KMS-11 (cell line): ENCODE measurements at regions not wholly inside any gene's neighbourhood (a gene's known extent, or its start where the extent isn't known, plus 50 kb on each side); places are given as distances from the start of the nearest gene placed in this dataset.

Source experiments
- H2AFZ ChIP-seq: fragments of 200-600 bp; sonication (generic); 2 replicates; pipeline ENCODE4 v1.6.1; 2016; ENCODE audit warnings: antibody characterized with exemption, mixed run types, low read depth
- H3K27ac ChIP-seq: fragments of 200-600 bp; sonication (generic); 2 replicates; pipeline ENCODE4 v1.6.1; 2016; ENCODE audit warnings: mild to moderate bottlenecking, mixed run types
- H3K27me3 ChIP-seq: fragments of 200-600 bp; sonication (generic); 2 replicates; pipeline ENCODE4 v1.6.1; 2017; ENCODE audit warnings: mild to moderate bottlenecking, low read depth, mixed run types, moderate library complexity; ENCODE audit not compliant: insufficient read depth
- H3K36me3 ChIP-seq: fragments of 200-600 bp; sonication (generic); 2 replicates; pipeline ENCODE4 v1.6.1; 2017; ENCODE audit warnings: mild to moderate bottlenecking, mixed run types; ENCODE audit not compliant: insufficient read depth
- H3K4me1 ChIP-seq: fragments of 200-600 bp; sonication (generic); 2 replicates; pipeline ENCODE4 v1.6.1; 2016; ENCODE audit warnings: mild to moderate bottlenecking, low read depth, mixed run types; ENCODE audit not compliant: poor library complexity, severe bottlenecking
- H3K4me2 ChIP-seq: fragments of 200-600 bp; sonication (generic); 2 replicates; pipeline ENCODE4 v1.7.0; 2016; ENCODE audit warnings: mild to moderate bottlenecking, mixed run types
- H3K4me3 ChIP-seq: fragments of 200-600 bp; sonication (generic); IDR thresholded peaks from 2 replicates; pipeline ENCODE4 v1.6.1; 2017; ENCODE audit warnings: low read depth, low read length, mixed read lengths; ENCODE audit not compliant: insufficient read depth
- H3K79me2 ChIP-seq: fragments of 200-600 bp; sonication (generic); 2 replicates; pipeline ENCODE4 v1.6.1; 2016; ENCODE audit warnings: low read depth, mixed run types; ENCODE audit not compliant: insufficient read depth
- H3K9ac ChIP-seq: fragments of 200-600 bp; sonication (generic); 2 replicates; pipeline ENCODE4 v1.6.1; 2016; ENCODE audit warnings: mild to moderate bottlenecking, mixed run types
- H4K20me1 ChIP-seq: fragments of 200-600 bp; sonication (generic); 2 replicates; pipeline ENCODE4 v1.6.1; 2016; ENCODE audit warnings: mild to moderate bottlenecking, mixed run types; ENCODE audit not compliant: insufficient read depth
- TF ChIP-seq, protein P1 (sequence below): fragments of 200-600 bp; sonication (generic); conservative IDR thresholded peaks from 2 replicates; pipeline ENCODE4 v1.6.1; 2017; ENCODE audit warnings: low read depth, mild to moderate bottlenecking, antibody characterized with exemption, low read length, moderate library complexity, mixed read lengths

DNA sequence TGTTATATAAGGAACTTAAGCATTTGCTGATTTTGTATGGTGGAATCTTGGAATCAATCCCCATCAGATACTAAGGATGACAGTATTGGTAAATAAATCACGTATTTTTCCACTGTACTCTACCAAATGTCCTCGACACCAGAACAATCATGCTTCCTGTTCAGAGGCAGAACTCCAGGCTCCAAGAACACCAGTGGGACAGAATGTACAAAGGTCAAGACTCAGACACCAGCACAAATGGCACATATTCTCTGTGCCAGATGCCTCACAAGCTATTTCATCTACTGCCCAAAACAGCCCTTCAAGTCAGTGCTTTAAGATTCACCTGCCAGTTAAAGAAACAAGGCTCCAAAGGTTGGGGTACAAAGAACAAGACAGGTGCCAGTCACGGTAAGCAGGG lies 420.5 kb downstream of the STK39 start:
- H3K4me1 ChIP-seq = no peaks in the 10 kb centered on the region
- H3K27me3 ChIP-seq = no peaks in the 10 kb centered on the region
- H3K27ac ChIP-seq = no peak overlapping the region
- no peaks in the 10 kb centered on the region for H3K36me3 ChIP-seq
- no peak overlapping the region for H2AFZ ChIP-seq
- H3K9ac ChIP-seq = no peak overlapping the region
- TF ChIP-seq, protein P1, sequence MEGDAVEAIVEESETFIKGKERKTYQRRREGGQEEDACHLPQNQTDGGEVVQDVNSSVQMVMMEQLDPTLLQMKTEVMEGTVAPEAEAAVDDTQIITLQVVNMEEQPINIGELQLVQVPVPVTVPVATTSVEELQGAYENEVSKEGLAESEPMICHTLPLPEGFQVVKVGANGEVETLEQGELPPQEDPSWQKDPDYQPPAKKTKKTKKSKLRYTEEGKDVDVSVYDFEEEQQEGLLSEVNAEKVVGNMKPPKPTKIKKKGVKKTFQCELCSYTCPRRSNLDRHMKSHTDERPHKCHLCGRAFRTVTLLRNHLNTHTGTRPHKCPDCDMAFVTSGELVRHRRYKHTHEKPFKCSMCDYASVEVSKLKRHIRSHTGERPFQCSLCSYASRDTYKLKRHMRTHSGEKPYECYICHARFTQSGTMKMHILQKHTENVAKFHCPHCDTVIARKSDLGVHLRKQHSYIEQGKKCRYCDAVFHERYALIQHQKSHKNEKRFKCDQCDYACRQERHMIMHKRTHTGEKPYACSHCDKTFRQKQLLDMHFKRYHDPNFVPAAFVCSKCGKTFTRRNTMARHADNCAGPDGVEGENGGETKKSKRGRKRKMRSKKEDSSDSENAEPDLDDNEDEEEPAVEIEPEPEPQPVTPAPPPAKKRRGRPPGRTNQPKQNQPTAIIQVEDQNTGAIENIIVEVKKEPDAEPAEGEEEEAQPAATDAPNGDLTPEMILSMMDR = no peak
- no peak overlapping the region for H3K4me3 ChIP-seq
- no peaks in the 10 kb centered on the region for H4K20me1 ChIP-seq
- H3K79me2 ChIP-seq = no peaks in the 10 kb centered on the region
- no peak overlapping the region for H3K4me2 ChIP-seq

DNA sequence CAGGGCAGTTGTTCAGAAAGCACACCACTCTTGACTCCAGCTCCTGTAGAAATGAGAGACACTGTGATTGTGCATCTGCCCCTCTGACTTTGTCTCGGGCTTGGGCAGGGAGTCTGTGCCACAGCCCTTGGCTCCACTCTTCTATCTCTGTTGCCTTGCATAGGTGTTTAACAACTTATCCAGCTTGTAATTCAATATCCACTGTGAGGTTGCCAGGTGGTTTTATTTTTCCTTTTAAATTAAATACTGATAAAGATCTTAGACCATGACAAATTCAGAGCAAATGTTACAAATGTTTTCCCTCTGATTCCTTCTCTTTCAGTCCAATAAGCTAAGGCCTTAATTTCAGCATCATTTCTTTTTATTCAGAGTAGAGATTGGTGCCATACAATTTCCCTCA lies 421.7 kb downstream of the STK39 start:
- TF ChIP-seq, protein P1 = no peak
- Histone ChIP-seq H2AFZ (no peak overlapping the region), H3K9ac (no peak overlapping the region), H3K27me3 (no peaks in the 10 kb centered on the region), H4K20me1 (no peaks in the 10 kb centered on the region), H3K4me1 (no peaks in the 10 kb centered on the region), H3K79me2 (no peaks in the 10 kb centered on the region), H3K4me3 (no peak overlapping the region), H3K27ac (no peak overlapping the region), H3K4me2 (no peak overlapping the region), H3K36me3 (no peaks in the 10 kb centered on the region)

DNA sequence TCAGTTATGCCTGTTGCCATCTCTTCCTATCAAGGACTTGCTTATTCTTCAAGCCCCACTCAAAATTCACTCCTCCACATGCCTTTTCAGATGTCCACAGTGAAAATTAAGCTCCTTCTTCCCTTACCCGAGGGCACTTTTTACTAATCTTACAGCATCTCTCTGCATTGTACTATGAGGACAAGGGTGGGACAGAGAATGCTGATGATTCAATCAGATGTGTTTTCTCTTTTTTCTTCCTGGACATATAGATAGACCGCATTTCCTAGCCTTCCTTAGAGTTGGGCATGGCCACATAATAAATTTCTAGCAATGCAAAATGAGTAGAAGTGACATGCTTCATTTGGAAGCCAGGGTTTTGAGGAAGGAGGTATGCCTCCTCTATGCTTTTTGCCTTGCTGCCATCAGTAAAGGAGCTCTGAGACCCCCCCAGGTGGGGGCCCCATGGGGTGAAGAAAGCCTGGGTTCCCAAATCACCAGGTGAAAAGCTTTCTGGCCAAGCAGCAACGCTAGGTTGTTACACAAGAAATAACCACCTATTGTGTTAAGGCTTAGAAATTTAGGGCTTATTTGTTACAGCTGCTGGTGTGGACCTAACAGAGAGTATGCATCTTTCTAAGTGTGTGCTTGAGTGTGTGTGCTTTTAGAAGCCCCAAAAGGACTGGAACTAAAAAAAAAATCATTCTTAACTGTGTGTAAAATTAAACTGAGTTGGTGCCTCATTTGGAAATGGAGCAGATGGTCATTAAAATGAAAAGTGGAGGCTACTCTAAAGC lies 424.5 kb downstream of the STK39 start:
- Histone ChIP-seq H3K36me3 (no peaks in the 10 kb centered on the region), H2AFZ (no peak overlapping the region), H3K4me2 (no peak overlapping the region), H3K9ac (no peak overlapping the region), H3K4me1 (no peaks in the 10 kb centered on the region), H3K27me3 (no peaks in the 10 kb centered on the region), H3K79me2 (no peaks in the 10 kb centered on the region), H3K4me3 (no peak overlapping the region), H3K27ac (no peak overlapping the region), H4K20me1 (no peaks in the 10 kb centered on the region)
- TF ChIP-seq, protein P1 = no peak

DNA sequence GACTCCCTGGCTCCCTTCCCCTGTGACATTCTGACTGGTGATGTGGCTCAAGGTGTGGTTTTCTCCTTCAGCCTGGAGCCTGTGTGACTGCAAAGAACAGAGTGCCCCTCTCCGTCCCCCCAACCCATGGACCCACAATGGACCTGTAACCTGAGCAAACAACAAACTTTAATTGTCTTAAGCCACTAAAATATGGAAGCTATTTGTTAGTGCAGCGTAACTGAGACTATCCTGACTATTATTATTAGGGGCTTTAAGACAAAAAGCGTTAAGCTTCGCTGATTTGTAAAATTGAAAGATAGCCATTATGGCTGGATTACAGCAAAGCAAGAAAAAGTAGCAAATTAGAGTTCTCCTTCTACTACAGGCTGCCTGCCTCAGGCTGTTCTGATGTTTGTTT lies 426.9 kb downstream of the STK39 start:
- Histone ChIP-seq H3K36me3 (no peaks in the 10 kb centered on the region), H2AFZ (no peak overlapping the region)
- TF ChIP-seq, protein P1 = no peak

More for the DNA sequence above, 426.9 kb downstream of the STK39 start:
- no peak overlapping the region for H3K27ac ChIP-seq
- no peak overlapping the region for H3K9ac ChIP-seq
- H3K4me1 ChIP-seq = no peaks in the 10 kb centered on the region
- no peaks in the 10 kb centered on the region for H3K79me2 ChIP-seq
- no peaks in the 10 kb centered on the region for H4K20me1 ChIP-seq
- no peaks in the 10 kb centered on the region for H3K27me3 ChIP-seq
- no peak overlapping the region for H3K4me3 ChIP-seq
- no peak overlapping the region for H3K4me2 ChIP-seq
